Right lobe of liver (tissue), 6 donors: ENCODE measurements at regions not wholly inside any gene's neighbourhood (a gene's known extent, or its start where the extent isn't known, plus 50 kb on each side); places are given as distances from the start of the nearest gene placed in this dataset.
A peak's percentile ranks its signal among the peaks of the same experiment; 100 is the strongest.

Experiments used
- ATAC-seq, 4 donors: fragments of 200-7000 bp; cut with Tn5 transposase; one replicate each; pipeline ENCODE4 v1.9.1; 2020; ENCODE audit warnings: mild to moderate bottlenecking in 4 of 4, moderate library complexity in 4 of 4
- DNase-seq, 3 donors: peaks; one replicate each; pipeline ENCODE4 v3.0.0-alpha.2; 2020
- H3K27ac ChIP-seq, 3 donors: fragments of 200-600 bp; one replicate each; pipeline ENCODE4 v1.8.0; 2022
- H3K27me3 ChIP-seq, 2 donors: fragments of 200-600 bp; one replicate each; pipeline ENCODE4 v1.8.0; 2022
- H3K36me3 ChIP-seq, 4 donors: fragments of 200-600 bp; sonication (generic) in 1 of 4; one replicate each; pipeline versions ENCODE4 v1.5.1 to v1.8.0; 2017 to 2022; ENCODE audit warnings: control low read depth in 1 of 4
- H3K4me1 ChIP-seq, 4 donors: fragments of 200-600 bp; sonication (generic) in 1 of 4; one replicate each; pipeline versions ENCODE4 v1.5.1 to v1.8.0; 2017 to 2022; ENCODE audit warnings: control low read depth in 1 of 4
- H3K4me3 ChIP-seq, 3 donors: fragments of 200-600 bp; one replicate each; pipeline ENCODE4 v1.8.0; 2022
- H3K9me3 ChIP-seq, 4 donors: fragments of 200-600 bp; sonication (generic) in 1 of 4; one replicate each; pipeline versions ENCODE4 v1.5.1 to v1.8.0; 2017 to 2022; ENCODE audit warnings: control low read depth in 1 of 4
- CTCF ChIP-seq, 4 donors: fragments of 200-600 bp in 3 of 4; fragments of 450-650 bp in 1 of 4; IDR thresholded peaks; one replicate each; pipeline versions ENCODE4 v1.5.1 to v1.8.0; 2016 to 2022; ENCODE audit warnings: antibody characterized with exemption in 4 of 4, mild to moderate bottlenecking in 2 of 4
- POLR2A ChIP-seq: fragments of 450-650 bp; IDR thresholded peaks from one replicate; pipeline ENCODE4 v1.6.1; 2017; ENCODE audit warnings: antibody characterized with exemption, mild to moderate bottlenecking
- WGBS: methylation state at CpG from one replicate; pipeline ENCODE4 v1.1.6; 2018; ENCODE audit warnings: low coverage, low lambda C conversion rate; ENCODE audit not compliant: insufficient coverage; ENCODE audit errors: missing lambda C conversion rate; 5-methylcytosine and 5-hydroxymethylcytosine counted together
- intact Hi-C, 2 donors: fragments of 100-400 bp; cut with DNase I; formaldehyde crosslinking; loops; one replicate each; pipeline versions ENCODE4 v1.11.2 to v1.14.1; 2022
- small RNA-seq, 2 experiments: library from RNA; depleted of rRNA; stranded (forward); fragments of <200 nt; gene quantifications; one replicate each; pipeline ENCODE3, GENCODE V24; 2016
- donor health status: DM: no; HTN: yes; CAD: no.
- donor health status: DM: no; HTN: no; CAD: no.
- donor health status: DM: no; HTN: no; CAD: no.
- donor health status: DM: no; HTN: yes; CAD: no.
- donor health status: DM: no; HTN: yes; CAD: no.

GRCh38 chr2:80706541-80706940, 402.0 kb upstream of the LRRTM1 start:
- Histone ChIP-seq H3K4me3 (no peak overlapping the region), H3K9me3 (no peaks in the 10 kb centered on the region), H3K27ac (no peak overlapping the region), H3K36me3 (no peaks in the 10 kb centered on the region), H3K27me3 (no peaks in the 10 kb centered on the region), H3K4me1 (no peaks in the 10 kb centered on the region)
- TF ChIP-seq CTCF (IDR thresholded peaks at IDR 0.05) = no peak
- TF ChIP-seq POLR2A = no peak
- intact Hi-C loops = no loop called here
- WGBS = 0% methylated on average over 1 of the region's 5 CpGs
- DNase-seq = no peak
- peak in 1 of 4 donors; percentile 25 for ATAC-seq

GRCh38 chr2:80703532-80703931, 399.0 kb upstream of the LRRTM1 start:
- no peak overlapping the region for H3K27ac ChIP-seq
- no peak for DNase-seq
- no peaks in the 10 kb centered on the region for H3K9me3 ChIP-seq
- intact Hi-C loops = no loop called here
- ATAC-seq = no peak
- 29% methylated on average over 3 of the region's 3 CpGs for WGBS
- TF ChIP-seq POLR2A = no peak
- no peak for TF ChIP-seq CTCF (IDR thresholded peaks at IDR 0.05)
- no peaks in the 10 kb centered on the region for H3K4me1 ChIP-seq
- H3K36me3 ChIP-seq = no peaks in the 10 kb centered on the region
- no peak overlapping the region for H3K4me3 ChIP-seq
- no peaks in the 10 kb centered on the region for H3K27me3 ChIP-seq

- no peak for ATAC-seq
- no peak overlapping the region for H3K4me3 ChIP-seq
- H3K9me3 ChIP-seq = no peaks in the 10 kb centered on the region
- H3K27ac ChIP-seq = no peak overlapping the region
- no peaks in the 10 kb centered on the region for H3K36me3 ChIP-seq
- intact Hi-C loops = no loop called here
- no peaks in the 10 kb centered on the region for H3K27me3 ChIP-seq
- H3K4me1 ChIP-seq = no peaks in the 10 kb centered on the region
- no peak for TF ChIP-seq CTCF (IDR thresholded peaks at IDR 0.05)
- TF ChIP-seq POLR2A = no peak
- no peak for DNase-seq
Measured at GRCh38 chr2:80700961-80701360, 396.4 kb upstream of the LRRTM1 start.

Small RNAs in the stretch of these regions (small RNA-seq; reads per million reads assigned to genes)
- gene AC013262.1 (0 reads per million in 2 experiments), gene AC138623.1 (0 reads per million in 2 experiments), gene RF00019 (0 reads per million in 2 experiments), gene RN7SL201P (0 reads per million in 2 experiments), gene RNA5SP99 (0.77 to 1.7 reads per million in 2 experiments), gene RNU6-1312P (0 reads per million in 2 experiments), gene RNU6-685P (0 reads per million in 2 experiments), gene RPL37P10 (0 reads per million in 2 experiments)
